Vagina (tissue), 2 donors: ENCODE measurements at regions not wholly inside any gene's neighbourhood (a gene's known extent, or its start where the extent isn't known, plus 50 kb on each side); places are given as distances from the start of the nearest gene placed in this dataset.

ENCODE experiments used
- DNase-seq, 2 donors: peaks; one replicate each; pipeline ENCODE4 v3.0.0-alpha.2; 2017; ENCODE audit errors: extremely low spot score in 2 of 2
- H3K27ac ChIP-seq: fragments of 200-600 bp; sonication (generic); one replicate; pipeline ENCODE4 v1.5.1; 2019
- H3K27me3 ChIP-seq: fragments of 200-600 bp; sonication (generic); one replicate; pipeline ENCODE4 v1.5.1; 2019
- H3K36me3 ChIP-seq, 2 donors: fragments of 200-600 bp; sonication (generic); one replicate each; pipeline ENCODE4 v1.5.1; 2017 to 2019
- H3K4me1 ChIP-seq: fragments of 200-600 bp; sonication (generic); one replicate; pipeline ENCODE4 v1.5.1; 2019
- H3K4me3 ChIP-seq, 2 donors: fragments of 200-600 bp; sonication (generic); 1 replicate in 1 of 2; 2 replicates in 1 of 2; pipeline ENCODE4 v1.5.1; 2016 to 2019
- H3K9me3 ChIP-seq: fragments of 200-600 bp; sonication (generic); one replicate; pipeline ENCODE4 v1.5.1; 2019
- POLR2A ChIP-seq, 2 donors: fragments of 450-650 bp; IDR thresholded peaks; one replicate each; pipeline ENCODE4 v1.6.1; 2017; ENCODE audit warnings: antibody characterized with exemption in 2 of 2, mild to moderate bottlenecking in 2 of 2, moderate library complexity in 2 of 2
- POLR2AphosphoS5 ChIP-seq, 2 donors: sonication (generic); formaldehyde crosslinking; IDR thresholded peaks; one replicate each; pipeline ENCODE4 v1.9.0; 2017; ENCODE audit warnings: antibody characterized with exemption in 2 of 2, mild to moderate bottlenecking in 2 of 2, low read depth in 1 of 2; ENCODE audit not compliant: insufficient read depth in 1 of 2
- intact Hi-C: fragments of 100-400 bp; cut with DNase I; formaldehyde crosslinking; loops from one replicate; pipeline ENCODE4 v1.15.1; 2023
- TF ChIP-seq, protein P1 (sequence below), 3 experiments: fragments of 450-650 bp in 2 of 3; fragments of 200-600 bp in 1 of 3; sonication (generic) in 1 of 3; IDR thresholded peaks; one replicate each; pipeline ENCODE4 v1.5.1; 2017 to 2019; ENCODE audit warnings: antibody characterized with exemption in 3 of 3, mild to moderate bottlenecking in 2 of 3, moderate library complexity in 2 of 3

DNA sequence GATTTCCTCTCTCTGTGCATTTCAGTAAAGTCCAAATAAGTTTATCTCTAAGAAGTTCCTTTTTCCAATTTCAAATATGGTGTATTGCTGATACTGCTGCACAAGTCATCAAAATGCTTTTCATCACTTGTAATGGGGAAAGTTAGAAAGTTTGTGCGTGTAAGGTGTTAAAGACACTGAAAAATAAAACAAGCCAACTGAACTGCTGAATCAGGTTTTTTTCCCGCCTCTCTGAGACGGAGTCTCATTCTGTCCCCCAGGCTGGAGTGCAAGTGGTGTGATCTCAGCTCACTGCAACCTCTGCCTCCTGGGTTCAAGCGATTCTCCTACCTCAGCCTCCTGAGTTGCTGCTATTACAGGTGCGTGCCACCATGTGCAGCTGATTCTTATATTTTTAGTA lies 400.9 kb downstream of the LRRC70 start:
- TF ChIP-seq, protein P1, sequence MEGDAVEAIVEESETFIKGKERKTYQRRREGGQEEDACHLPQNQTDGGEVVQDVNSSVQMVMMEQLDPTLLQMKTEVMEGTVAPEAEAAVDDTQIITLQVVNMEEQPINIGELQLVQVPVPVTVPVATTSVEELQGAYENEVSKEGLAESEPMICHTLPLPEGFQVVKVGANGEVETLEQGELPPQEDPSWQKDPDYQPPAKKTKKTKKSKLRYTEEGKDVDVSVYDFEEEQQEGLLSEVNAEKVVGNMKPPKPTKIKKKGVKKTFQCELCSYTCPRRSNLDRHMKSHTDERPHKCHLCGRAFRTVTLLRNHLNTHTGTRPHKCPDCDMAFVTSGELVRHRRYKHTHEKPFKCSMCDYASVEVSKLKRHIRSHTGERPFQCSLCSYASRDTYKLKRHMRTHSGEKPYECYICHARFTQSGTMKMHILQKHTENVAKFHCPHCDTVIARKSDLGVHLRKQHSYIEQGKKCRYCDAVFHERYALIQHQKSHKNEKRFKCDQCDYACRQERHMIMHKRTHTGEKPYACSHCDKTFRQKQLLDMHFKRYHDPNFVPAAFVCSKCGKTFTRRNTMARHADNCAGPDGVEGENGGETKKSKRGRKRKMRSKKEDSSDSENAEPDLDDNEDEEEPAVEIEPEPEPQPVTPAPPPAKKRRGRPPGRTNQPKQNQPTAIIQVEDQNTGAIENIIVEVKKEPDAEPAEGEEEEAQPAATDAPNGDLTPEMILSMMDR (IDR thresholded peaks at IDR 0.05), result no peak
- TF ChIP-seq POLR2AphosphoS5 (IDR thresholded peaks at IDR 0.05; ENCODE audit: insufficient read depth in 1 of 2, low read depth in 1 of 2), result no peak
- TF ChIP-seq POLR2A (IDR thresholded peaks at IDR 0.05), result no peak

DNA sequence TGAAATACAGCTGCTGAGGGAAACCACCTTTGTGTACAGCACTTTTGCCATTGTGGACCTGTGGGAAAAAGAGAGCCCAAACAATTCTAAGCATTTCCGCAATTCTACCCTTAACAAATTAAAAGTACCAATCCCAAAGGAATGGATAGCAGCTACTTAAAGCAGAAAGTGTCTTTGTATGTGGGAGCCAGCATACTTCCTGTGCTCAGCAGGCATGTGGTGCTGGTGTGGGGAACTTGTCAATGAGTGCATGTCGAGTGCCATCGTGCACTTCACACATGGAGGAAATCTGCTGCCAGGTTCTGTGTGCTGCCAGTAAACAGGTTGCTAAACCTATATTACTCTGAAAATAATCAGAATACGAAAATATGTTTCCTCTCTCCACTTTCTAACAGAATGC lies 399.0 kb downstream of the LRRC70 start:
- Histone ChIP-seq H3K36me3 (no peaks in the 10 kb centered on the region), H3K4me1 (no peaks in the 10 kb centered on the region), H3K4me3 (no peak overlapping the region), H3K9me3 (no peaks in the 10 kb centered on the region), H3K27ac (no peak overlapping the region), H3K27me3 (no peaks in the 10 kb centered on the region)
- no peak for DNase-seq
- TF ChIP-seq POLR2A (IDR thresholded peaks at IDR 0.05), result no peak
- TF ChIP-seq POLR2AphosphoS5 (IDR thresholded peaks at IDR 0.05; ENCODE audit: insufficient read depth in 1 of 2, low read depth in 1 of 2), result no peak
- TF ChIP-seq, protein P1 (IDR thresholded peaks at IDR 0.05), result no peak
- intact Hi-C loops, result no loop called here

More for the DNA sequence above, 400.9 kb downstream of the LRRC70 start:
- no peaks in the 10 kb centered on the region for H3K27me3 ChIP-seq
- no peak overlapping the region for H3K4me3 ChIP-seq
- intact Hi-C loops, result no loop called here
- no peaks in the 10 kb centered on the region for H3K9me3 ChIP-seq
- no peak overlapping the region for H3K27ac ChIP-seq
- DNase-seq, result no peak
- no peaks in the 10 kb centered on the region for H3K36me3 ChIP-seq
- no peaks in the 10 kb centered on the region for H3K4me1 ChIP-seq

DNA sequence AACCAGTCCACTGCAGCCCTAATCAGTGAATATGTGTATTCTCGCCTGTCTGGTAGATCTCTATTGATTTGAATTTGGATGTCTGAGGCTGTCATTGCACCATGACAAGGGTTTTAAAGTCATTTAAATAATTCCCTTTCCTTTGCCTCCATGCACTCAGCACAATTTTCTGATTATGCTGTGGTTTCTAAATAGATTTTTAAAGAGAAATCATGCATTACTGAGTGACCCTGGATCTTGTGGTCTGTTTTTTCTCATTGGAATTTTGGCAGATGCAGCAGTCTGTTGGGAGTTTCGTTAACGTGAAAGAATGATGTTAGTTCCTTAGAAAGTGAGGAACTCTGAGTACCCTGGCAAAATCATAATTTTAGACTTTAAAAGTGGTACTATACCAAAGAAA lies 396.0 kb downstream of the LRRC70 start:
- Histone ChIP-seq H3K9me3 (no peaks in the 10 kb centered on the region), H3K36me3 (no peaks in the 10 kb centered on the region), H3K4me1 (no peaks in the 10 kb centered on the region), H3K27ac (no peak overlapping the region), H3K27me3 (no peaks in the 10 kb centered on the region), H3K4me3 (no peak overlapping the region)
- intact Hi-C loops, result no loop called here
- DNase-seq, result no peak
- TF ChIP-seq, protein P1 (IDR thresholded peaks at IDR 0.05), result no peak
- TF ChIP-seq POLR2AphosphoS5 (IDR thresholded peaks at IDR 0.05; ENCODE audit: insufficient read depth in 1 of 2, low read depth in 1 of 2) (no peak), POLR2A (IDR thresholded peaks at IDR 0.05) (no peak)

DNA sequence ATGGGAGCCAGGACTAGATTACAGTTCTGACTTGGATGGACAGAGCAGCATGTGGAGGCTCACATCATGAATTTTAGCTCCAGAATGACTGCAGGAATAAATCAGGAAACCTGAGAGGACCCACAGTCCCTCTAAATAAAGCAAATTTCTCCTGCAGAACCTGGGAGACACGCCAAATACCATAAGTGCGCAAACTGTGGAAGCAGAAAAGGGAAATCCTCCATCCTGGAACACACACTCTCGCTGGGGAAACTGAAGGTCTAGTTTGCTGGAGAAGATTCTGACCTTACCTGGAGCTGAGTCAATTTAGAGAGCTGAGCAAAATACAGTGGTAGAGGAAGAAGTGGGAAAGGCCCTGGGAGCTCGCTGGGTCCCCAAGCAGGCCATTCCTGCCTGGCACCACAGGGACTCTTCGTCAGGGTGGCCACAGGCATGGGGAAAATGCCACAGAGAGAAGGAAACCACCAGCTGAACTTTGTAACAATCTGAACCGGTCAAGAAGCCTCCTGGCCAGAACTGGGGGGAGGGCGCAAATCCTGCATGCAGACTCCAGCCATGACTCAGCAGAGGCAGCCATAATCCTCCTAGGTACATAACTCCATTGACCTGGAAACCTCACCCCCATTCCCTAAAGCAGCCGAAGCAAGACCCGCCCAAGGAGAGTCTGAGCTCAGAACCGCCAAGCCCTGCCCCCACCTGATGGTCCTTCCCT lies 390.9 kb downstream of the LRRC70 start:
- DNase-seq, result no peak
- TF ChIP-seq POLR2A (IDR thresholded peaks at IDR 0.05), result no peak
- no peak for TF ChIP-seq POLR2AphosphoS5 (IDR thresholded peaks at IDR 0.05; ENCODE audit: insufficient read depth in 1 of 2, low read depth in 1 of 2)
- TF ChIP-seq, protein P1 (IDR thresholded peaks at IDR 0.05), result no peak
- intact Hi-C loops, result no loop called here

DNA sequence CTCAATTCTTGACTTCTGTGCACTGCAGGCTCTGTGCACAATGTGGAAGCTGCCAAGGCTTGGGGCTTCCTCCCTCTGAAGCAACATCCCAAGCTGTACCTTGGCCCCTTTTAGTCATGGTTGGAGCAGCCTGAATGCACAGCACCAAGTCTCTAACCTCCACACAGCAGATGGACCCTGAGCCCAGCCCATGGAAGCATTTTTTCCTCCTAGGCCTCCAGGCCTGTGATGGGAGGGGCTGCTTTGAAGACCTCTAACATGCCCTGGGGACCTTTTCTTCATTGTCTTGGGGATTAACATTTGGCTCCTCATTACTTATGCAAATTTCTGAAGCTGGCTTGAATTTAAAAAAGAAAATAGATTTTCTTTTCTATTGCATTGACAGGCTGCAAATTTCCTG lies 385.8 kb downstream of the LRRC70 start:
- H3K9me3 ChIP-seq, result no peaks in the 10 kb centered on the region
- intact Hi-C loops, result no loop called here
- H3K27ac ChIP-seq, result no peak overlapping the region
- H3K27me3 ChIP-seq, result no peaks in the 10 kb centered on the region
- H3K4me3 ChIP-seq, result no peak overlapping the region
- no peak for DNase-seq
- H3K4me1 ChIP-seq, result no peaks in the 10 kb centered on the region
- H3K36me3 ChIP-seq, result no peaks in the 10 kb centered on the region
- TF ChIP-seq POLR2AphosphoS5 (IDR thresholded peaks at IDR 0.05; ENCODE audit: insufficient read depth in 1 of 2, low read depth in 1 of 2) (no peak), POLR2A (IDR thresholded peaks at IDR 0.05) (no peak)
- TF ChIP-seq, protein P1 (IDR thresholded peaks at IDR 0.05), result no peak

More for the DNA sequence above, 390.9 kb downstream of the LRRC70 start:
- Histone ChIP-seq H3K36me3 (no peaks in the 10 kb centered on the region), H3K4me1 (no peaks in the 10 kb centered on the region), H3K27me3 (no peaks in the 10 kb centered on the region), H3K27ac (no peak overlapping the region), H3K9me3 (no peaks in the 10 kb centered on the region), H3K4me3 (no peak overlapping the region)
